ENCODE measurements at regions not wholly inside any gene's neighbourhood (a gene's known extent, or its start where the extent isn't known, plus 50 kb on each side); places are given as distances from the start of the nearest gene placed in this dataset.

GRCh38 chr21:34215911-34216717 is 142.7 kb downstream of the MRPS6 start:
- TF ChIP-seq REST (IDR thresholded peaks at IDR 0.05; ENCODE audit: insufficient read depth in 1 of 2, low read depth in 2 of 2, low read length in 1 of 2): no peak
- TF ChIP-seq POLR2AphosphoS5 (IDR thresholded peaks at IDR 0.05; ENCODE audit: low read depth, low read length): no peak
- no peak for TF ChIP-seq SIN3A (IDR thresholded peaks at IDR 0.05; ENCODE audit: borderline replicate concordance, insufficient read depth, low read depth, low read length)
- no peak for TF ChIP-seq TCF7L2 (IDR thresholded peaks at IDR 0.05; ENCODE audit: low read depth, low read length)
- TF ChIP-seq CTCF (IDR thresholded peaks at IDR 0.05): no peak
- in situ Hi-C loops (cut with HindIII; ENCODE audit: low pct_unique_long_range_greater_than_20kb, low sequenced_read_pairs): no loop called here
- no peak for ATAC-seq
- Histone ChIP-seq H3K4me1 (ENCODE audit: control insufficient read depth, insufficient read depth, low read length) (no peaks in the 10 kb centered on the region), H3K27ac (ENCODE audit: low read length) (no peak overlapping the region), H3K9me3 (ENCODE audit: control insufficient read depth, insufficient read depth, low read depth, low read length) (no peaks in the 10 kb centered on the region), H3K4me3 (ENCODE audit: low read depth in 2 of 2, low read length in 2 of 2) (no peak overlapping the region), H3K36me3 (ENCODE audit: control insufficient read depth, insufficient read depth, low read length) (no peaks in the 10 kb centered on the region), H3K27me3 (ENCODE audit: control insufficient read depth, insufficient read depth, low read length) (no peaks in the 10 kb centered on the region)
- CTCF ChIA-PET: no interaction called here
- POLR2A ChIA-PET: no interaction called here
- intact Hi-C loops (cut with micrococcal nuclease; ENCODE audit: unreplicated experiment): no loop called here
- no peak for DNase-seq (ENCODE audit: low read depth, low spot score)
- BruUV-seq (replicated peaks): no TSS peak

GRCh38 chr21:34216718-34217032 is 143.3 kb downstream of the MRPS6 start:
- no peak overlapping the region for H3K4me3 ChIP-seq (ENCODE audit: low read depth in 2 of 2, low read length in 2 of 2)
- ChIA-PET CTCF (no interaction called here), POLR2A (no interaction called here)
- no peaks in the 10 kb centered on the region for H3K36me3 ChIP-seq (ENCODE audit: control insufficient read depth, insufficient read depth, low read length)
- ATAC-seq (no peak), DNase-seq (ENCODE audit: low read depth, low spot score) (no peak)
- intact Hi-C loops (cut with micrococcal nuclease; ENCODE audit: unreplicated experiment): no loop called here
- no peaks in the 10 kb centered on the region for H3K4me1 ChIP-seq (ENCODE audit: control insufficient read depth, insufficient read depth, low read length)
- no peak for TF ChIP-seq TCF7L2 (IDR thresholded peaks at IDR 0.05; ENCODE audit: low read depth, low read length)
- no peak for TF ChIP-seq SIN3A (IDR thresholded peaks at IDR 0.05; ENCODE audit: borderline replicate concordance, insufficient read depth, low read depth, low read length)
- TF ChIP-seq CTCF (IDR thresholded peaks at IDR 0.05): no peak
- TF ChIP-seq POLR2AphosphoS5 (IDR thresholded peaks at IDR 0.05; ENCODE audit: low read depth, low read length): no peak
- TF ChIP-seq REST (IDR thresholded peaks at IDR 0.05; ENCODE audit: insufficient read depth in 1 of 2, low read depth in 2 of 2, low read length in 1 of 2): no peak
- BruUV-seq (replicated peaks): no TSS peak
- in situ Hi-C loops (cut with HindIII; ENCODE audit: low pct_unique_long_range_greater_than_20kb, low sequenced_read_pairs): no loop called here
- no peak overlapping the region for H3K27ac ChIP-seq (ENCODE audit: low read length)
- H3K9me3 ChIP-seq (ENCODE audit: control insufficient read depth, insufficient read depth, low read depth, low read length): no peaks in the 10 kb centered on the region
- no peaks in the 10 kb centered on the region for H3K27me3 ChIP-seq (ENCODE audit: control insufficient read depth, insufficient read depth, low read length)

Data from Panc1 (cell line).